Activated CD8-positive, alpha-beta T cell treated with anti-CD3 and anti-CD28 coated beads for 36 hours (primary cell): ENCODE measurements at regions not wholly inside any gene's neighbourhood (a gene's known extent, or its start where the extent isn't known, plus 50 kb on each side); places are given as distances from the start of the nearest gene placed in this dataset.
"Not testable (repeated sequence)": the region's sequence is repeated elsewhere in the genome, so short reads cannot be mapped to it uniquely, and the experiment has no call there.

Experiments used
- ATAC-seq: fragments of 200-7000 bp; cut with Tn5 transposase; one replicate; pipeline ENCODE4 v1.10.0; 2021; ENCODE audit warnings: mild to moderate bottlenecking, moderate library complexity
- CTCF ChIA-PET: fragments of 350-600 bp; sonication (Branson Sonifier 250); formaldehyde crosslinking; loops from one replicate; lab custom pipeline; 2021; ENCODE audit warnings: antibody characterized with exemption; lab: Charles Lee
- POLR2A ChIA-PET: fragments of 350-600 bp; sonication (Branson Sonifier 250); formaldehyde crosslinking; loops from one replicate; lab custom pipeline; 2021; ENCODE audit warnings: antibody characterized with exemption; lab: Charles Lee
- DNase-seq: peaks from one replicate; pipeline ENCODE4 v3.0.0-alpha.2; 2020
- H3K27ac Mint-ChIP-seq: one replicate; pipeline ENCODE4 v1.8.0; 2021; ENCODE audit warnings: mild to moderate bottlenecking, mixed read lengths
- H3K27me3 Mint-ChIP-seq: one replicate; pipeline ENCODE4 v1.8.0; 2021; ENCODE audit warnings: mixed read lengths
- H3K36me3 Mint-ChIP-seq: one replicate; pipeline ENCODE4 v1.8.0; 2021; ENCODE audit warnings: low read depth, mixed read lengths
- H3K4me1 Mint-ChIP-seq: one replicate; pipeline ENCODE4 v1.8.0; 2021; ENCODE audit warnings: low read depth, mixed read lengths
- H3K4me3 Mint-ChIP-seq: one replicate; pipeline ENCODE4 v1.8.0; 2021; ENCODE audit warnings: mild to moderate bottlenecking, moderate library complexity, mixed read lengths
- H3K9me3 Mint-ChIP-seq: one replicate; pipeline ENCODE4 v1.8.0; 2021; ENCODE audit warnings: mixed read lengths
- CTCF ChIP-seq: fragments of 200-600 bp; IDR thresholded peaks from one replicate; pipeline ENCODE4 v1.8.0; 2022; ENCODE audit warnings: antibody characterized with exemption, mild to moderate bottlenecking
- intact Hi-C: fragments of 100-400 bp; cut with micrococcal nuclease; formaldehyde crosslinking; loops from one replicate; pipeline ENCODE4 v1.10.0; 2022

GRCh38 chr6:16019462-16019861 lies 109.4 kb upstream of the MYLIP start:
- ChIA-PET CTCF (no interaction called here), POLR2A (no interaction called here)
- Mint-ChIP-seq H3K36me3 (no peaks in the 10 kb centered on the region), H3K4me1 (no peaks in the 10 kb centered on the region), H3K9me3 (no peaks in the 10 kb centered on the region), H3K27ac (no peak overlapping the region), H3K27me3 (peaks cover 1% of the 10 kb centered on the region), H3K4me3 (no peak overlapping the region)
- no peak for TF ChIP-seq CTCF
- intact Hi-C loops, result no loop called here
- ATAC-seq (no peak), DNase-seq (no peak)

- intact Hi-C loops, result no loop called here
- ATAC-seq (no peak), DNase-seq (no peak)
- Mint-ChIP-seq H3K9me3 (no peaks in the 10 kb centered on the region), H3K4me3 (no peak overlapping the region), H3K4me1 (no peaks in the 10 kb centered on the region), H3K36me3 (no peaks in the 10 kb centered on the region), H3K27me3 (peaks cover 1% of the 10 kb centered on the region), H3K27ac (no peak overlapping the region)
- ChIA-PET CTCF (interaction anchor here (1.0 kb wide), 1 partner anchor 18 kb away, joined by 3 read pairs; no protein-coding TSS in a partner anchor), POLR2A (no interaction called here)
- TF ChIP-seq CTCF, result no peak
These were observed 110.3 kb upstream of the MYLIP start for GRCh38 chr6:16018626-16019025.

GRCh38 chr6:16014325-16014724 lies 114.6 kb upstream of the MYLIP start:
- POLR2A ChIA-PET, intact Hi-C loops, CTCF ChIA-PET, H3K27ac Mint-ChIP-seq, H3K4me3 Mint-ChIP-seq, ATAC-seq, H3K36me3 Mint-ChIP-seq, H3K4me1 Mint-ChIP-seq, H3K27me3 Mint-ChIP-seq, H3K9me3 Mint-ChIP-seq, DNase-seq: not testable (repeated sequence)

GRCh38 chr6:16007146-16007545 lies 121.7 kb upstream of the MYLIP start:
- no peak for DNase-seq
- ATAC-seq, result no peak
- Mint-ChIP-seq H3K36me3 (no peaks in the 10 kb centered on the region), H3K4me1 (no peaks in the 10 kb centered on the region), H3K27me3 (peaks cover 9% of the 10 kb centered on the region), H3K27ac (no peak overlapping the region), H3K4me3 (no peak overlapping the region), H3K9me3 (no peaks in the 10 kb centered on the region)
- ChIA-PET CTCF (no interaction called here), POLR2A (no interaction called here)
- intact Hi-C loops, result no loop called here
- no peak for TF ChIP-seq CTCF

- no peak for TF ChIP-seq CTCF
- Mint-ChIP-seq H3K9me3 (no peaks in the 10 kb centered on the region), H3K4me3 (no peak overlapping the region), H3K27ac (no peak overlapping the region), H3K27me3 (peaks cover 9% of the 10 kb centered on the region), H3K36me3 (no peaks in the 10 kb centered on the region), H3K4me1 (no peaks in the 10 kb centered on the region)
- POLR2A ChIA-PET, result no interaction called here
- CTCF ChIA-PET, result no interaction called here
- ATAC-seq (no peak), DNase-seq (no peak)
- intact Hi-C loops, result no loop called here
These were observed 122.2 kb upstream of the MYLIP start for GRCh38 chr6:16006681-16007080.
